Fibroblast of gingiva (primary cell): ENCODE measurements at regions not wholly inside any gene's neighbourhood (a gene's known extent, or its start where the extent isn't known, plus 50 kb on each side); places are given as distances from the start of the nearest gene placed in this dataset.

ENCODE experiments used
- DNase-seq: peaks from one replicate; pipeline ENCODE4 v3.0.0-alpha.2; 2011; ENCODE audit warnings: low read depth

- DNase-seq, result no peak
These were observed 1152.0 kb upstream of the B3GALT2 start for GRCh38 chr1:194338241-194338948.

DNA sequence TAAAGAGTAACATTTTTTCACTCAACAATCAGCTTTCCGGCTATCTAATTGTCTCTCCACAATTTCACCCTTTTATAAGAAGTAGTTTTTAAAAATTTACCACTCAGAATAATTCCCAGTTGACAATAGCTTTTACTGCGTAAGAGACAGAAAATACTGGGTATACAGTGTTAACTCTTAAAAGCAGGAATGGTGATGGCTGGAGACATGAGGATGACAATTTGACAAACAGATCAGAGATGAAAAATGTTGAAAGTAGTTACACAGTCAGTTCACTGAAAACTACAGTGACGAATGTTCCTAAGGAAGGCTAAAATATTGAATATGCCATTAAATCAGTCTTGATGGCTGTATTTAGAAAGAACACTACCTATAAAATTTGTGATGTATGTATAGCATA lies 1146.8 kb upstream of the B3GALT2 start:
- DNase-seq, result no peak

DNA sequence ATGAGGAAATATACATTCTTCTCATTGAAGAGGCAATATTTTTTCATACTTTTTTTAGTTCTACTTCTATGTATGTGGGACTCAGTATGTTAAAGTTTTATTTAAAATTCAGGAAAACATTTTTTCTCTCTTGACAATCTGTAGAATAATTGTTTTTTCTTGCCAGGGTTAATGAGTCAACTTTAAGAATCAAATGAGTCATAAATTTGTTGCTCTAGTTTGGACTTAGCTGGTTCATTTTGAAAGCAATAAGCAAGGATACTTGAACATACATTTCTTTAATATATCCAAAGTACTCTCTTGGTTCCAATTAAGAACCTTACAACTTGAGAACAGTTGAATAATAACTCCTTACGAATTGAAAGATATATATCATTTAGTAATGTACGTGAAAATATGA lies 1145.3 kb upstream of the B3GALT2 start:
- DNase-seq, result no peak

GRCh38 chr1:194322751-194323150 lies 1136.3 kb upstream of the B3GALT2 start:
- no peak for DNase-seq

DNA sequence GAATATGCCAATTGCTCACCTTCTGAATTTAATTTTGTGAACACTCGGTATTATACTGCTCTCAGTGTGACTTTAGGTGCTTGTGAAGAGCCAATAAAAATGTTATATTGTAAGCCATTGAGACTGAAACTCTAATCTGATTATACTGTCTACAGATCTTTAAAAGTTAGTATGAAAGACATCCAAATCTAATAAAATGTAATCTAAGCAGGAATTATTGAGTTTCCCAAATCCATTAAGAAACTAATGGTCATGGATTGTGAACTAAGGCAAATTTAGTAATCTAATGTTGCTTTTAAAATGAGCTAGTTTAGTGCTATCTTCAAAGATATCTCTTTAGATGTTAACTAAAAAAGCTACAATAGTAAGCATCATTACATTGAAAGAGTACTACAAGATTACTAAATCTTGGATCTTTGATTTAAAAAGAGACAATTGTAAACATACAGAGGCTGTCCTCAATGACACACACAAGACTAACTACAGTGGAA lies 1132.4 kb upstream of the B3GALT2 start:
- DNase-seq, result no peak

DNA sequence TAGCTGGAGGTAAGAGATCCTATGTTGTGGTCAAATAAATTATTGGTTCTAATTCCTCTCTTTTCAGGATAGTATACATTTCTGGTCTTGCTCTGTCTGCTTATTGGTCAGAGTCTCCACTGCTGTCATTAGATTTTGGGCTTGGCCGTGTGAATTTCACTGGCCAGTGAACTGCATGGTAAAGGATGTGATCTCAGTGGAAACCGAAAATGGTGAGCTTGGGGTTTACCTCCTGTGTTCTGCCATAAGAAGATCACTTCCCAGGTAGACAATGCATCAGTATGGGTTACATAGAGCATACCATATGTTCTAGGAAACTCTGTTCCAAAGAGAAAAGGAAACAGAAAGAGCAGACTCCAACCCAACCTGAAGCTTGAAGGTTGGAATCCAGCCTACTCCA lies 1123.3 kb upstream of the B3GALT2 start:
- DNase-seq, result no peak

- DNase-seq, result no peak
These were observed 1122.9 kb upstream of the B3GALT2 start for GRCh38 chr1:194309269-194309668.

DNA sequence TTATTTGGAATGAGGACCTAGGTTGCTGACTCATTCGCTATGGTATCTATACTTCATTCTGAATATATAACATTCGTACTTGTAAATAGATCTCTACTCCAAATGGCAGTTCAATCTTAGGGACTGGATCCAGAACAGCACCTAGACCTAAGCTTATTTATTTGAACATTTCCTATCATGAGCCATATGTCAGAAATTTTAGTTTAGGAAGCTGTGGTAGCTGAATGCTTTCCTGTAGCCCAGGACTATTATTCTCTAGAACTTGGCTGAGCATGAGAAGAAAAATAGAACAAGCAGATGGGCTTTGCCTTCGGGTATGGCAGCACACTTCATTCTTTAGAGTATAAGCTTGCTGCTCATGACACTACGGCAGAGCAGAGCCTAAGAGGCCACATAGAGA lies 1114.4 kb upstream of the B3GALT2 start:
- no peak for DNase-seq

DNA sequence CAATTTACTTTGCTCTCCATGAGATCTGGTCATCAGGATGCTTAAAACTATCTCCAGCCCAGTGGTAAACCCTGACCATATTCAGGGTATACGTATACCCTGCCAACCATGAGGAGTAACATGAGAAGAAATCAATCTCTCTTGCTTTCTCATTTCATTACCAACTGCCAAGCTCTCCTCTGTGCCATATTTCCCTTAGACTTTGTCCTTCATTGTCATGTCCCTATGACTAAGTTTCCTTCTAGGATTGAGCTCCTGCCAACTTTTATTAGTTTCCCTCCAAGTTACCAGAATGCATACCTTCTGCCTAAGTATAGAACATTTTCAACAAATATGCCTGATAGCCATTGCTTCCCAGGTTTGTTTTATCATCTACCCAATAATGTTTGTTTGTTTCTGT lies 1113.9 kb upstream of the B3GALT2 start:
- no peak for DNase-seq

- no peak for DNase-seq
These were observed 1111.7 kb upstream of the B3GALT2 start for GRCh38 chr1:194298007-194298598.

DNA sequence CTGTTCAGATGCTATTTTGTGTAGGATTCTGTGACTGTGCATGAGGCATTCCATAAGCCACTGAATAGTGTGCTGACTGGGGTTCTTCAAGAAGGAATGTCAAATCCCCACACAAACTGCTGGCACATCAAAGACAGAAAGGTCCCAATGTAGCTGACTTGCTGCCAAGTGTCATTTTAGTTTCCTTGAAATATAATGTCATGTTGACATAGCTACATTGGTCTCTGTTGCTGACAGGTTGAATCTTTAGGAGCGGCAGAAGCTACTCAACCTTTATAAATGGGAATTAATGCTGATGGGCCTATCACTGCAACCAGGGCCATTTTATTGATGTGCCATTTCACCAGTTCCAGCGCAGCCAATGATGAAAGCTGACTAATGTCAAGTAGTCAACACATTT lies 1110.7 kb upstream of the B3GALT2 start:
- no peak for DNase-seq

GRCh38 chr1:194296201-194296600 lies 1109.8 kb upstream of the B3GALT2 start:
- no peak for DNase-seq

GRCh38 chr1:194295685-194296084 lies 1109.3 kb upstream of the B3GALT2 start:
- no peak for DNase-seq

DNA sequence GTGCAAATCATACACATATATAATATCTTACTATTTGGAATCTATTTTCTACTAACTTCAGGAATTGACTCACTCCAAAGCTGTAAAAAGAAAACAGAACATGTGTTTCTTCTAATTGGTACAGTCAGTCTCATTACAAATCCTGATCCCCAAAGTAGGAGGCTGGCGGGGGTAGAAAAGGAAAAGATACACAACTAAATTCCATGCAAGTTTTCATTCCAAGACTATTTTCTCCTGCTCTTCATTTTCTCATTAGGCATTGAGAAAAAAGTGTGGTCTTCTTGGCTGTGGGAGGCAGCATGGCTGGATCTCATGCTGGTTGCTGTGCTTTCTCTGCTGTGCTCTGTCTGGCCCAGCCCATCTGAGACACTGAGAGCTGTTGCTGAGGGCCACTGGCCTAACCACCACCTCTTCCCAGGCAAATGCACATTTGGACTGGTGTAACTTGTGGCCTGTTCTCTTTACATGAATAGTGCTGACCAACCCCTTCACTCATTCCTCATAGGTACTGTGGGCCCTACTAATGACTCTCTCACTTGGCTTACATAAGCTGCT lies 1107.5 kb upstream of the B3GALT2 start:
- DNase-seq, result no peak

- no peak for DNase-seq
These were observed 1106.6 kb upstream of the B3GALT2 start for GRCh38 chr1:194292966-194293365.

GRCh38 chr1:194289569-194290266 lies 1103.3 kb upstream of the B3GALT2 start:
- DNase-seq, result no peak

DNA sequence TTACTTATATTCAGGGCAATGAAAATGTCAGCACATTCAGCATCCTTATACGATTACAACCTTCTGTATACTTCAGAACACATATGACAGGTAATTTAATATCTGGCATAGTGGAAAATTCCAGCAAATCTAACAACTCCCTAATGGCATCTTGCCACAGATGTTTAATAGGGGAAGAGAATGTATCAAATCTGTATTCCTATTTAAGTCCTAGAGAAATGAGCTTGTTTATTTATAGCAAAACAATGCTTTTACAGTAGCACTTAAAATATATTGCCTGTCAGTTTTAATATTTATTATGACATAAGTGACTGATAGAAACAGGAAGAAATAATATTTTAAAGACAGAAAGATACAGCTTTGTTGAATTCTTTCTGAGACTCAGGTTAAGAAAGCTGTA lies 1101.8 kb upstream of the B3GALT2 start:
- no peak for DNase-seq

DNA sequence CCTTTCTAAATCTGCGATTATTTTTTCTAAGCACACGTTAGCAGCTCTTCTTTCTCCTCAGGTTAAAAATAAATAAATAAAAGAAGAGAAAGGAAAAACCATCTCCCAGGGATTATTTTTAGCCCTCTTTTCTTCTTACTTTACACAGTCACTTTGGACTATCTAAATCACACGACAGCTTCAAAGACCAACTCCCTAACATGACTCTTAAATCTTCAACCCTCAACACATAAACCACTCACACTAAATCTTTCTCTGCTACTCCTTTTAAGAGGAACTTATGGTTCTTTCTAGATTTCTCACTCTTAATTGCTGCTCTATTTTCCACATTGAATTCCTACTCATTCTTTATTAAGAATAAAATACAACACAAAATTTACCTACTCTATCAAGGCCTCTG lies 1095.0 kb upstream of the B3GALT2 start:
- no peak for DNase-seq

- DNase-seq, result no peak
These were observed 1094.0 kb upstream of the B3GALT2 start for GRCh38 chr1:194280463-194280862.

GRCh38 chr1:194279975-194280374 lies 1093.6 kb upstream of the B3GALT2 start:
- DNase-seq, result no peak

GRCh38 chr1:194277927-194278326 lies 1091.5 kb upstream of the B3GALT2 start:
- no peak for DNase-seq

DNA sequence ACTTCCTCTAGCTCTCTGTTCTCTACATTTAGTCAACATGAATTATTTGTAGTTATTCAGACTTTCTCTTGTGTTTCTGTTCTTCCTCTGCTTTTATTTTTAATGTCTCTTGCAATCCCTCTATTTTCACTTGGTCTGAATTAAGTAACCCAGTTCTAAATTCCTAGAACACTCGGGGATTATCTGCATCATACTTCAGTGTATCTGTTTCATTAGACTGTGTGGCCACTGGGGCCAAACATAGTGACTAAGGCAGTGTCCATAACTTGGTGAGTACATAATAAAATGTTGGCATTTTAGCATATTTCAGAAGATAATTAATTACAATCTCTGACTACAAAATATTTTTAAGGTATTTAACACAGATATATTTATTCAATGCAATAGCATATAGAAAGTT lies 1087.2 kb upstream of the B3GALT2 start:
- DNase-seq, result no peak

DNA sequence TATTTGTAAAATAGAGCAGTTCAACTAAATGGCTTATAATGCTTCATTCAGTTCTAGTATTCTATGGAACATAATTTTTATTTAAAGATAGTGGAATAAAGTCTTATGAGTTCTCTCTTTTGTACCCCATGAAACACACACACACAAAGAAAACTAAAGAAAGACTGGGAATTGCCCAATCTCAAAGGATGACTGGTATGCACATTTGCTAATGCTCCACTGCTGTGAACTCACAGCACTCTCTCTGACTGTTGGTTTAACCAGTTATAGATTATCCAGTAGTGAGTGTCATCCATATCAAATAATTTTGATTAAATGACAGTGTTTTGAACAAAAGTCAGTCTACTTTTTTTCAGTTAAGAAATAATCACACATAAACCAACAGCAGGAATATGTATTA lies 1082.4 kb upstream of the B3GALT2 start:
- DNase-seq, result no peak
